ENCODE measurements at regions not wholly inside any gene's neighbourhood (a gene's known extent, or its start where the extent isn't known, plus 50 kb on each side); places are given as distances from the start of the nearest gene placed in this dataset.

DNA sequence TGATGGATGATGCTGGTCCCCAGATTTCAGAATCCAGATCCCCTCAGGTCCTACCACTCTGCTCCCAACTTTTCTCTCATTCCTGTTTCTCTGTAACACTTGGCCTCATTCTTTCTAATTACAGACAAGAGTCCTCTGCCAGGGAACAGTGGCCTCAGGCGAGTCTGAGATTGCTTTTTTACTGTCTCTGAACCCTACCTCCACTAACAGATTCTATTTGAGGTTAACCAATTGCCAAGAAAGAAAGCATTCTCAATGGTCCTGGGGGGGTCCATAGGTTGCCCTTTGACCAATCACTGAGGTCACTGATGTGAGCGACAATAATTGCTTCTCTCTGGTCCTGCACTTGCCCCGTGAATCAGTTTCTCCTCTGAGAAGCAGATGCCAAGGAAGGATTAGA lies 145.2 kb upstream of the TMEM108 start:
- Histone ChIP-seq H4K20me1 (ENCODE audit: insufficient read depth, low read length, poor library complexity, severe bottlenecking) (no peaks in the 10 kb centered on the region), H3K4me3 (ENCODE audit: low read length, poor library complexity, severe bottlenecking) (no peak overlapping the region), H3K27me3 (ENCODE audit: insufficient read depth, low read length, poor library complexity, severe bottlenecking) (no peaks in the 10 kb centered on the region), H3K4me2 (ENCODE audit: low read depth, low read length, poor library complexity, severe bottlenecking) (no peak overlapping the region), H2AFZ (ENCODE audit: low read length) (no peak overlapping the region), H3K9me2 (replicated peaks; ENCODE audit: low read depth, low read length) (no peaks in the 10 kb centered on the region), H3K4me1 (ENCODE audit: insufficient read depth, low read length, poor library complexity, severe bottlenecking) (no peaks in the 10 kb centered on the region), H3K9me3 (ENCODE audit: insufficient read depth, low read depth, low read length) (no peaks in the 10 kb centered on the region), H3F3A (ENCODE audit: low read depth) (no peaks in the 10 kb centered on the region), H3K36me3 (ENCODE audit: insufficient read depth, low read length) (no peaks in the 10 kb centered on the region), H3K9ac (ENCODE audit: low read depth, low read length, poor library complexity, severe bottlenecking) (no peak overlapping the region), H3K79me2 (ENCODE audit: insufficient read depth, low read length) (no peaks in the 10 kb centered on the region)
- TF ChIP-seq, protein P1, sequence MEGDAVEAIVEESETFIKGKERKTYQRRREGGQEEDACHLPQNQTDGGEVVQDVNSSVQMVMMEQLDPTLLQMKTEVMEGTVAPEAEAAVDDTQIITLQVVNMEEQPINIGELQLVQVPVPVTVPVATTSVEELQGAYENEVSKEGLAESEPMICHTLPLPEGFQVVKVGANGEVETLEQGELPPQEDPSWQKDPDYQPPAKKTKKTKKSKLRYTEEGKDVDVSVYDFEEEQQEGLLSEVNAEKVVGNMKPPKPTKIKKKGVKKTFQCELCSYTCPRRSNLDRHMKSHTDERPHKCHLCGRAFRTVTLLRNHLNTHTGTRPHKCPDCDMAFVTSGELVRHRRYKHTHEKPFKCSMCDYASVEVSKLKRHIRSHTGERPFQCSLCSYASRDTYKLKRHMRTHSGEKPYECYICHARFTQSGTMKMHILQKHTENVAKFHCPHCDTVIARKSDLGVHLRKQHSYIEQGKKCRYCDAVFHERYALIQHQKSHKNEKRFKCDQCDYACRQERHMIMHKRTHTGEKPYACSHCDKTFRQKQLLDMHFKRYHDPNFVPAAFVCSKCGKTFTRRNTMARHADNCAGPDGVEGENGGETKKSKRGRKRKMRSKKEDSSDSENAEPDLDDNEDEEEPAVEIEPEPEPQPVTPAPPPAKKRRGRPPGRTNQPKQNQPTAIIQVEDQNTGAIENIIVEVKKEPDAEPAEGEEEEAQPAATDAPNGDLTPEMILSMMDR (conservative IDR thresholded peaks at IDR 0.05; ENCODE audit: low read length): no peak
- TF ChIP-seq EZH2phosphoT487 (IDR thresholded peaks at IDR 0.05; ENCODE audit: borderline replicate concordance): no peak

DNA sequence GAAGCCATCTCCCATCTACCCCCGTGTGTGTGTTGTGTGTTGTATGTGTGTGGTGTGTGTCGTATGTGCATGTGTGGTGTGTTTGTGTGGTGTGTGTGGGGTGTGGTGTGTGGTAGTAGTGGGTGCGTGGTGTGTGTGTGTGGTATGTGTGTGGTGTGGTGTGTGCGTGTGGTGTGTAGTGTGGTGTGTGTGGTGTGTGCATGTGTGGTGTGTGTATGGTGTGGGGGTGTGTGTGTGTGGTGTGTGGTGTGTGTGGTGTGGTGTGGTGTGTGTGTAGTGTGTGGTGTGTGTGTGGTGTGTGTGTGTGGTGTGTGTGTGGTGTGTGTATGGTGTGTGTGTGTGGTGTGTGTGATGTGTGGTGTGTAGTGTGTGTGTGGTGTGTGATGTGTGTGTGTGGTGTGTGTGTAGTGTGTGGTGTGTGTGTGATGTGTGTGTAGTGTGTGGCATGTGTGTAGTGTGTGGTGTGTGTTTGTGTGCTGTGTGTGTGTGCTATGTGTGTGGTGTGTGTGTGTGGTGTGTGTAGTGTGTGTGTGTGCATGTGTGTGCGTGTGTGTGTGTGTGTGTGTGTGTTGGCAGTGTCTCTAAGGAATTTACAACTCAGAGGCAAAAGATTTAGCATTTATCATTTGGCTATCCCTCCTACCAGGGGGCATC lies 156.3 kb upstream of the TMEM108 start:
- Histone ChIP-seq H3K4me2 (ENCODE audit: low read depth, low read length, poor library complexity, severe bottlenecking) (no peak overlapping the region), H2AFZ (ENCODE audit: low read length) (no peak overlapping the region), H3F3A (ENCODE audit: low read depth) (no peaks in the 10 kb centered on the region), H3K4me1 (ENCODE audit: insufficient read depth, low read length, poor library complexity, severe bottlenecking) (no peaks in the 10 kb centered on the region), H3K9me2 (replicated peaks; ENCODE audit: low read depth, low read length) (no peaks in the 10 kb centered on the region), H3K79me2 (ENCODE audit: insufficient read depth, low read length) (no peaks in the 10 kb centered on the region), H3K27me3 (ENCODE audit: insufficient read depth, low read length, poor library complexity, severe bottlenecking) (no peaks in the 10 kb centered on the region), H4K20me1 (ENCODE audit: insufficient read depth, low read length, poor library complexity, severe bottlenecking) (no peaks in the 10 kb centered on the region), H3K9me3 (ENCODE audit: insufficient read depth, low read depth, low read length) (no peaks in the 10 kb centered on the region), H3K4me3 (ENCODE audit: low read length, poor library complexity, severe bottlenecking) (no peak overlapping the region), H3K36me3 (ENCODE audit: insufficient read depth, low read length) (no peaks in the 10 kb centered on the region), H3K9ac (ENCODE audit: low read depth, low read length, poor library complexity, severe bottlenecking) (no peak overlapping the region)
- no peak for TF ChIP-seq EZH2phosphoT487 (IDR thresholded peaks at IDR 0.05; ENCODE audit: borderline replicate concordance)
- TF ChIP-seq, protein P1 (conservative IDR thresholded peaks at IDR 0.05; ENCODE audit: low read length): no peak

DNA sequence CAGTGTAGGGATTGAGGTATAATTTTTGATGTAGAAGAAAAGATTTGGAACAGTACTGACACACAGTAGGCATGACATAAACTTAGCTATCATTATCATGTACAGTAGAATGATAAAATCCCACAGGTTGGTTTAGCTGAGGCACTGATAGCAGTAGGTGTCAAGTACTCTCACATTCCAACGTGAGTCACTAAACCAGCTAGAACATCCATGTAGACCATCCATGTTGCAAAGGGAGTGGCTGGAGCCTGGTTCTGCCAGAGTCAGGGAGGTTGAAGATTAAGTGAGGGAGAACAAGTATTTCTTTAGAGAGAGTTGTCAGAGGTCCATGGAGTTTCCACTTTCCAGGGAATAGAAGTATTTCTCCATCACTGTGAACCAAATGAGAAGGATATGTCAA lies 157.2 kb upstream of the TMEM108 start:
- Histone ChIP-seq H3K9ac (ENCODE audit: low read depth, low read length, poor library complexity, severe bottlenecking) (no peak overlapping the region), H3K36me3 (ENCODE audit: insufficient read depth, low read length) (no peaks in the 10 kb centered on the region), H3K9me2 (replicated peaks; ENCODE audit: low read depth, low read length) (no peaks in the 10 kb centered on the region), H3K4me1 (ENCODE audit: insufficient read depth, low read length, poor library complexity, severe bottlenecking) (no peaks in the 10 kb centered on the region), H3K9me3 (ENCODE audit: insufficient read depth, low read depth, low read length) (no peaks in the 10 kb centered on the region), H3F3A (ENCODE audit: low read depth) (no peaks in the 10 kb centered on the region), H2AFZ (ENCODE audit: low read length) (no peak overlapping the region), H4K20me1 (ENCODE audit: insufficient read depth, low read length, poor library complexity, severe bottlenecking) (no peaks in the 10 kb centered on the region), H3K79me2 (ENCODE audit: insufficient read depth, low read length) (no peaks in the 10 kb centered on the region), H3K4me3 (ENCODE audit: low read length, poor library complexity, severe bottlenecking) (no peak overlapping the region), H3K27me3 (ENCODE audit: insufficient read depth, low read length, poor library complexity, severe bottlenecking) (no peaks in the 10 kb centered on the region), H3K4me2 (ENCODE audit: low read depth, low read length, poor library complexity, severe bottlenecking) (no peak overlapping the region)
- TF ChIP-seq, protein P1 (conservative IDR thresholded peaks at IDR 0.05; ENCODE audit: low read length): no peak
- TF ChIP-seq EZH2phosphoT487 (IDR thresholded peaks at IDR 0.05; ENCODE audit: borderline replicate concordance): no peak
